ENCODE measurements at regions not wholly inside any gene's neighbourhood (a gene's known extent, or its start where the extent isn't known, plus 50 kb on each side); places are given as distances from the start of the nearest gene placed in this dataset.
"Not testable (repeated sequence)": the region's sequence is repeated elsewhere in the genome, so short reads cannot be mapped to it uniquely, and the experiment has no call there.

DNA sequence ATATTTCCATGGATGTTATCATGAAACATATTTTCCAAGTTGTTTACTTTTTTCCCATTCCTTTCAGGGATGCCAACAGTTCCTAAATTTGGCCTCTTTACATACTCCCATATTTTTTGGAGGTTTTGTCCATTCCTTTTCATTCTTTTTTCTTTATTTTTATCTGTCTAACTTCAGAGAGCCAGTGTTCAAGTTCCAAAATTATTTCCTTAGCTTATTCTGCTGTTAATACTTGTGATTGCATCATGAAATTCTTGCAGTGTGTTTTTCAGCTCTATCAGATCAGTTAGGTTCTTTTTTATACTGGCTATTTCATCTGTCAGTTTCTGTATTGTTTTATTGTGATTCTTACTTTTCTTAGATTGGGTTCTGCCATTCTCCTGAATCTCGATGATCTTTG lies 89.9 kb upstream of the TCF21 start:
- DNase-seq = no peak

GRCh38 chr6:133802861-133803260 lies 86.1 kb upstream of the TCF21 start:
- no peak for DNase-seq

- no peak for DNase-seq
These were observed 84.6 kb upstream of the TCF21 start for GRCh38 chr6:133804265-133804664.

DNA sequence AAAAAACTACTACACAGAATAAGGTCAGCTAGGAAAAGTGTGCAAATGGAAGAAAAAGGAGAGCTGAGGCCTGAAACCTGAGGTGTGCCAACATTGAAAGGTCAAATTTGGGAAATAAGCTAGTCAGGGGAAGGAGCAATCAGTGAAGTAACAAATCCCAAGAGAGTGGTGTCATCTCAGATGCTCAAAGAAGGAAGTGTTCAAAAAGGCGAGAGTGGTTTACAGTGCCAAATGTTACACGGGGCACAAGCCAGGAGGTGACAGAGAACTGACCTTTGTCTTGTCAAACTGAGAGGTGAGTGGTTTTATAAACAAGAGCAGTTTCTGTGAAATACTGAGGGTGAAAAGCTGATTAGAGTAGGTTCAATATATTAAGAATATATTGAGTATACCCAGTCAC lies 83.0 kb upstream of the TCF21 start:
- DNase-seq = no peak

DNA sequence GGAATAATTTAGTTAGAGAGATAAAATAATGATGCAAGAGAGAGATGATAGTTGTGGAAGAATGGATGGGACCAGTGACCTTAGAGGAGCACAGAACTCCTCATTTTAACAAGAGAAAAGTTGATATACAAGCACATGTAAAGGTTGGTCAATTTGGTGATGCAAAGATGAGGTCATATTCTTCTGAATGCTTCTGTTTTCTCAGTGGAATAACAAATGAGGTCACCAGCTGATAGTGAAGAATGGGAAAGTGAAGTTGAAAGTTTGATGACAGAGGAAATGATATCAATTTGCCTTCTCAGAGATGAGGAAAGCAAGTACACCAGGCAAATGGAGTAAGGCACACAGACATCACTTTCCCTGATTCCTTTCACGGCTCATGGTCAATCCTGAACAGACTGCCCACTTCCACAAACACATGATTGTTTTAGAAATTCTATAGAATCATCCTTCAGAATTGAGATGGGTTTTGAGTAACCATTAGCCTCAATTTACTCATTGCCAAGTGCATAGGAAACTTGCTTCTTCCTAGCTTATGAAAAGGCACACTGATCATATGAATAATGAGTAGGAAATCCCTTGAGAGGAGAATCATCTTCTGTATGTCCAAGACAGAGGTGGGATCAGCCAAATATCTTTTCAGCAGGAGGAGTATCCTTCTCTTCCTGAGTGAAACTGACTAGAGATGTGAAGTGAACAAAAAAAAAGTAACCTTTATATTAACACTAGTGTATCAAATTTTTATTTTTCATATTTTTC lies 82.4 kb upstream of the TCF21 start:
- no peak for DNase-seq

- no peak for DNase-seq
These were observed 81.4 kb upstream of the TCF21 start for GRCh38 chr6:133807501-133807900.

DNA sequence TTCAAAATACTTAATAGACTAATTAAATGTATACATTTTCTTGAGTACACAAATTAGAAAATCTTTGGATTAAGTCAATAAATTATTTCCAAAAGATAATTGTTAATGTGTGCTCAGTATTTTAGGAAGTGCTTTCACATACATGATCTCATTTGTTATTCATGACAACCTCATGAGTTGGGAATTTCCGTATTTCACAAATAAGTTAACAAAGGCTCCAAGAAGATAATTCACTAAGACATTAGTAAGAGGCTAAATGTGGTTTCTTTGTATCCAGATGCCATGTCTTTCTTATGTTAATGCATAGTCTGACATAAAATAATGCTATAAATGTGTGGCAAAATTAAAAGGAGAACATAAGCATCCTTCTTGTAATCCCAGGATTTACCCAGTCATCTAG lies 79.5 kb upstream of the TCF21 start:
- no peak for DNase-seq

DNA sequence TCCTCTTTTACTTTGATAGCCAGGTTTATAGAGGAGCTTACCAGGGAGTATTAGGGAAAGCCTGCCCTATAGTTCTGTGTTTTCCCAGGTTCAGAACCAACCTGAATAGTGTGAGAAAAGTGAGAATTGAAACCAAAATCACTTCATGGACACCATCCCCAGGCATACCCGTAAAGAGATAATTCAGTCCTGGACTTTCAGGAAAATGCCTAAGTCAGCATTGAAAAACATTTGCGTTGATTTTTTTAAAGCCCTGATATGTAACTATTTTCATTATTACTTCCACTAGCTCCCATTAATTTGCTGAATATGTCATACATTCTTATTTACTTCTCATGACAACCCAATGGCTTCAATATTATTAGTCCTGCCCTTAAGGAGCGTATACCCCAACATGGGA lies 77.4 kb upstream of the TCF21 start:
- no peak for DNase-seq

DNA sequence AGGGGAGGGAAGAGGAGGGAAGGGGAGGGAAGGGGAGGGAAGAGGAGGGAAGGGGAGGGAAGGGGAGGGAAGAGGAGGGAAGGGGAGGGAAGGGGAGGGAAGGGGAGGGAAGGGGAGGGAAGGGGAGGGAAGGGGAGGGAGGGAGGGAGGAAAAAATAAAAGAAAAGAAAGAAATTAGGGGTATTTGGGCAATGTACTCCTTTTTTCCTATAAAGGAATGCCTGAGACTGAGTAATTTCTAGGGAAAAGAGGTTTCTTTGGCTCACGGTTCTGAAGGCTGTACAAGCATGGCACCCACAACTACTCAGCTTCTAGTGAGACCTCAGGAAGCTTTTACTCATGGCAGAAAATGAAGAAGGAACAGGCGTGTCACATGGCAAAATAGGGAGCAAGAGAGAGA lies 76.5 kb upstream of the TCF21 start:
- DNase-seq = not testable (repeated sequence)

GRCh38 chr6:133814238-133814637 lies 74.7 kb upstream of the TCF21 start:
- no peak for DNase-seq

- DNase-seq = no peak
These were observed 74.1 kb upstream of the TCF21 start for GRCh38 chr6:133814797-133815196.

- DNase-seq = no peak
These were observed 73.6 kb upstream of the TCF21 start for GRCh38 chr6:133815313-133815712.

- no peak for DNase-seq
These were observed 72.7 kb upstream of the TCF21 start for GRCh38 chr6:133816171-133816570.

- DNase-seq = no peak
These were observed 71.4 kb upstream of the TCF21 start for GRCh38 chr6:133817460-133818047.

- DNase-seq = no peak
These were observed 70.6 kb upstream of the TCF21 start for GRCh38 chr6:133818320-133818719.

- no peak for DNase-seq
These were observed 68.7 kb upstream of the TCF21 start for GRCh38 chr6:133820208-133820607.

- no peak for DNase-seq
These were observed 61.1 kb upstream of the TCF21 start for GRCh38 chr6:133827766-133828165.

GRCh38 chr6:133833949-133834359 lies 55.0 kb upstream of the TCF21 start:
- no peak for DNase-seq

- no peak for DNase-seq
These were observed 54.3 kb upstream of the TCF21 start for GRCh38 chr6:133834472-133835170.

- DNase-seq = no peak
These were observed 53.0 kb upstream of the TCF21 start for GRCh38 chr6:133835901-133836300.

- peak in 3 of 14 donors; percentile 1 to 6 (median 1) for DNase-seq
These were observed 51.0 kb upstream of the TCF21 start for GRCh38 chr6:133837801-133838349.

All from C1 segment of cervical spinal cord (tissue), 14 donors.